GM12864 (cell line): ENCODE measurements at regions not wholly inside any gene's neighbourhood (a gene's known extent, or its start where the extent isn't known, plus 50 kb on each side); places are given as distances from the start of the nearest gene placed in this dataset.

Source experiments
- DNase-seq: peaks from one replicate; pipeline ENCODE4 v3.0.0-alpha.2; 2011; ENCODE audit warnings: low read depth
- H3K4me3 ChIP-seq: 2 replicates; pipeline ENCODE4 v1.5.1; 2011; ENCODE audit warnings: mild to moderate bottlenecking, low read depth, low read length, control low read depth
- TF ChIP-seq, protein P1 (sequence below): IDR thresholded peaks from 2 replicates; pipeline ENCODE4 v1.5.1; 2011; ENCODE audit warnings: low read depth, mild to moderate bottlenecking, moderate library complexity, low read length, control low read depth, inconsistent platforms; ENCODE audit errors: missing control alignments

- no peak for DNase-seq
- H3K4me3 ChIP-seq: no peak overlapping the region
- TF ChIP-seq, protein P1, sequence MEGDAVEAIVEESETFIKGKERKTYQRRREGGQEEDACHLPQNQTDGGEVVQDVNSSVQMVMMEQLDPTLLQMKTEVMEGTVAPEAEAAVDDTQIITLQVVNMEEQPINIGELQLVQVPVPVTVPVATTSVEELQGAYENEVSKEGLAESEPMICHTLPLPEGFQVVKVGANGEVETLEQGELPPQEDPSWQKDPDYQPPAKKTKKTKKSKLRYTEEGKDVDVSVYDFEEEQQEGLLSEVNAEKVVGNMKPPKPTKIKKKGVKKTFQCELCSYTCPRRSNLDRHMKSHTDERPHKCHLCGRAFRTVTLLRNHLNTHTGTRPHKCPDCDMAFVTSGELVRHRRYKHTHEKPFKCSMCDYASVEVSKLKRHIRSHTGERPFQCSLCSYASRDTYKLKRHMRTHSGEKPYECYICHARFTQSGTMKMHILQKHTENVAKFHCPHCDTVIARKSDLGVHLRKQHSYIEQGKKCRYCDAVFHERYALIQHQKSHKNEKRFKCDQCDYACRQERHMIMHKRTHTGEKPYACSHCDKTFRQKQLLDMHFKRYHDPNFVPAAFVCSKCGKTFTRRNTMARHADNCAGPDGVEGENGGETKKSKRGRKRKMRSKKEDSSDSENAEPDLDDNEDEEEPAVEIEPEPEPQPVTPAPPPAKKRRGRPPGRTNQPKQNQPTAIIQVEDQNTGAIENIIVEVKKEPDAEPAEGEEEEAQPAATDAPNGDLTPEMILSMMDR: no peak
Measured at GRCh38 chr7:130966246-130967009, 232.4 kb upstream of the KLF14 start.

GRCh38 chr7:130970196-130970595, 236.2 kb upstream of the KLF14 start:
- DNase-seq: no peak
- TF ChIP-seq, protein P1: no peak
- H3K4me3 ChIP-seq: no peak overlapping the region

DNA sequence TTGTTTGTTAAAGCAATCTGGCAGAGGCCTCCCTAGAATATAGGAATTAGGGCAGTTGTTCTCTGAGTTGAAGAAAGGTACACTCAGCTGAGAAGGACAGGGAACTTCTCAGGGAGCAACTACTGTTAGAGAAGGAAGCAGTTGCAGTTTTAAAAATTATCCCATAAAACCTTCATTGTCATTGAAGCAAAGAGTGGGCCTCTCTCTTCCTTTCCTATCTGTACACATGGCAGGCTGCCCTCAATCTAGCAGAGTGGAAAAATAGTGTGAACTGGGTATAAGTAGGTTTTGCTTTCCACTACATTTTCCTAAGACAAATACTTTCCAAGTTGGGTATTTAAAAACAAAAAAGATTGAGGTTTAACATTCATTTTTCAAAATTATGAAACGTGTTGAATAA, 236.7 kb upstream of the KLF14 start:
- no peak for DNase-seq
- TF ChIP-seq, protein P1: no peak
- no peak overlapping the region for H3K4me3 ChIP-seq

DNA sequence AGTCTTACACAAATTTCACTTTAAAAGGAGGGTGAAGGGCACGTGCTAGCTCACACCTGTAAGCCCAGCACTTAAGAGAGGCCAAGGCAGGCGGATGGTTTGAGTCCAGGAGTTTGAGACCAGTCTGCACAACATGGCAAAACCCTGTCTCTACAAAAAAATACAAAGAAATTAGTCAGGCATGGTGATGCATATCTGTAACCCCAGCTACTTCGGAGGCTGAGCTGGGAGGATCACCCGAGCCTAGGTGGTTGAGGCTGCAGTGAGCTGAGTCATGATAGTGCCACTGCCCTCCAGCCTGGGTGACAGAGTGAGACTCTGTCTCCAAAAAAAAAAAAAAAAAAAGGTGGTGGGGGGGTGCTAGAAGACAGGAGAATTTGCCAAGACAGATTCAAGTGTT, 237.3 kb upstream of the KLF14 start:
- TF ChIP-seq, protein P1: no peak
- DNase-seq: no peak

GRCh38 chr7:130972201-130972600, 238.2 kb upstream of the KLF14 start:
- no peak overlapping the region for H3K4me3 ChIP-seq
- TF ChIP-seq, protein P1: no peak
- DNase-seq: no peak

More for the DNA sequence above, 237.3 kb upstream of the KLF14 start:
- H3K4me3 ChIP-seq: no peak overlapping the region

DNA sequence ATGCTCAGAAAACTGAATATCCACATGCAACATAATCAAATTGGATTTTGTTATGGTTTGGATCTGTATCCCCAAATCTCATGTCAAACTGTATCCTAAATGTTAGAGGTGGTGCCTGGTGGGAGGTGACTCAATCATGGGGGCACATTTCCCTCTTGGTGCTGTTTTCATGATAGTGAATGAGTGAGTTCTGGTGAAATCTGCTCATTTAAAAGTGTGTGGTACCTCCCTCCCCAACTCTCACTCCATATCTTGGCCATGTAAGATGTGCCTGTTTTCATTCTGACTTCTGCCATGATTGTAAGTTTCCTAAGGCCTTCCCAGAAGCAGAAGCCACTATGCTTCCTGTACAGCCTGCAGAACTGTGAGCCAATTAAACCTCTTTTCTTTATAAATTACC, 239.6 kb upstream of the KLF14 start:
- DNase-seq: no peak
- H3K4me3 ChIP-seq: no peak overlapping the region
- TF ChIP-seq, protein P1: no peak

- H3K4me3 ChIP-seq: no peak overlapping the region
- DNase-seq: no peak
- TF ChIP-seq, protein P1: no peak
Measured at GRCh38 chr7:130974169-130974568, 240.2 kb upstream of the KLF14 start.
